ENCODE measurements at regions not wholly inside any gene's neighbourhood (a gene's known extent, or its start where the extent isn't known, plus 50 kb on each side); places are given as distances from the start of the nearest gene placed in this dataset.

DNA sequence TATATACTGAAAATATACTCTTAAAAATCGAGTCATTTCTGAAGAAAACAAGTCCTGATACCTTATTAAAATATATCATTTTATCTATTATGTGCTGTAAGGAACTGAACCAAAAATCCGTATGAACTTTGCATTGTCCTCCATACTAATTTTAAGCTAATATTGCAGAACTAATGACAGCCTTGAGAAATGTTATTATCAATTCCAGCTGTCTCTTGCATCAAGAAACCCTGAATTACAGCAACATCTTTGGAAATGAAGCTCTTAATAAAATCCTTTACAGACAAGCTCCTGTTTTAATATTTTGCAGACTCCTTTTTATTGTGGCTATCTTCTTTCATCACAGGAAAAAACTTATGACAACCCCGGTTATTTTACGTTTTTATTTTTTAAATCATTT lies 1335.3 kb downstream of the EFNB2 start:
- H3K27me3 Mint-ChIP-seq (ENCODE audit: low read depth), result no peaks in the 10 kb centered on the region
- TF ChIP-seq, protein P1, sequence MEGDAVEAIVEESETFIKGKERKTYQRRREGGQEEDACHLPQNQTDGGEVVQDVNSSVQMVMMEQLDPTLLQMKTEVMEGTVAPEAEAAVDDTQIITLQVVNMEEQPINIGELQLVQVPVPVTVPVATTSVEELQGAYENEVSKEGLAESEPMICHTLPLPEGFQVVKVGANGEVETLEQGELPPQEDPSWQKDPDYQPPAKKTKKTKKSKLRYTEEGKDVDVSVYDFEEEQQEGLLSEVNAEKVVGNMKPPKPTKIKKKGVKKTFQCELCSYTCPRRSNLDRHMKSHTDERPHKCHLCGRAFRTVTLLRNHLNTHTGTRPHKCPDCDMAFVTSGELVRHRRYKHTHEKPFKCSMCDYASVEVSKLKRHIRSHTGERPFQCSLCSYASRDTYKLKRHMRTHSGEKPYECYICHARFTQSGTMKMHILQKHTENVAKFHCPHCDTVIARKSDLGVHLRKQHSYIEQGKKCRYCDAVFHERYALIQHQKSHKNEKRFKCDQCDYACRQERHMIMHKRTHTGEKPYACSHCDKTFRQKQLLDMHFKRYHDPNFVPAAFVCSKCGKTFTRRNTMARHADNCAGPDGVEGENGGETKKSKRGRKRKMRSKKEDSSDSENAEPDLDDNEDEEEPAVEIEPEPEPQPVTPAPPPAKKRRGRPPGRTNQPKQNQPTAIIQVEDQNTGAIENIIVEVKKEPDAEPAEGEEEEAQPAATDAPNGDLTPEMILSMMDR (IDR thresholded peaks at IDR 0.05; ENCODE audit: unreplicated experiment in 3 of 3), result no peak
- no peak overlapping the region for H3K4me3 Mint-ChIP-seq
- no peaks in the 10 kb centered on the region for H3K36me3 Mint-ChIP-seq (ENCODE audit: low read depth)
- H3K27ac Mint-ChIP-seq, result no peak overlapping the region
- H3K9me3 Mint-ChIP-seq, result no peaks in the 10 kb centered on the region
- no peaks in the 10 kb centered on the region for H3K4me1 Mint-ChIP-seq

DNA sequence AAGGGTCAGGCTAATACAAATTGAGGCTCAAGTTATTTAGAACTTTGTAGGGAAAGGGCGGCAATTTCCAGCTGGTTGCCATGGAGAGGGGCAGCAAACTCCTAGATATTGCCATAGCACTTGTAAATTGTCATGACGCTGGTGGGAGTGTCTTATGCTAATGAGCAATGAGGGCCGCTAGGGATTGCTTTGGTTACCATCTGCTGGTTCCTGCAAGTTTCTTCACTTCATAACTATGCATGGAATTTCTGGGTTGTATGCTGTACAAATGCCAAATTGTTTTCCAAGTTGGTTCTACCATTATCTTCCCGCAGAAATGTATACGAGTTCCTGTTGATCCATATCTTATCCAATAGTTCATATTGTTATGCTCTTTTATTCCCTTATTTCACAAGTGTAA lies 1339.4 kb downstream of the EFNB2 start:
- Mint-ChIP-seq H3K9me3 (no peaks in the 10 kb centered on the region), H3K4me3 (no peak overlapping the region), H3K36me3 (ENCODE audit: low read depth) (no peaks in the 10 kb centered on the region), H3K27me3 (ENCODE audit: low read depth) (no peaks in the 10 kb centered on the region), H3K27ac (no peak overlapping the region), H3K4me1 (no peaks in the 10 kb centered on the region)
- TF ChIP-seq, protein P1 (IDR thresholded peaks at IDR 0.05; ENCODE audit: unreplicated experiment in 3 of 3), result no peak

DNA sequence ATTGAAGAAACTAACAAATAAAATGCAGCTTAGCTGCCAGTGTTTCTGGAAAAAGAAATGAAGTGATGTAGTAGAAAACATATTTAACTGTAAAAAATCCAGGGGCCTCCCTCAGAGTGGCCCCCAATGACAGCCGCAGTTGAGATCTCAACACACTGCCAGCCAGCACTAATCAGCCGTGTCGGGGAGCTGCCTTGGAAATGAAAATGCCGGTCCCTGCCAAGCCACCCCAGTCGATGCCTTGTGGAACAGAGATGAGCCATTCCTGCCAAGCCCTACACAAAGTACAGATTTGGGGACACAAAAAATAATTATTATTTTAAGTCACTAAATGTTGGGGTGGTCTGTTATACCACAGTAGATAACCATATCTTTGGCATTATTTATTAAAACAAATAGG lies 1342.4 kb downstream of the EFNB2 start:
- H3K36me3 Mint-ChIP-seq (ENCODE audit: low read depth), result no peaks in the 10 kb centered on the region
- H3K4me3 Mint-ChIP-seq, result no peak overlapping the region
- TF ChIP-seq, protein P1 (IDR thresholded peaks at IDR 0.05; ENCODE audit: unreplicated experiment in 3 of 3), result no peak
- H3K27me3 Mint-ChIP-seq (ENCODE audit: low read depth), result no peaks in the 10 kb centered on the region
- no peaks in the 10 kb centered on the region for H3K4me1 Mint-ChIP-seq
- no peak overlapping the region for H3K27ac Mint-ChIP-seq
- H3K9me3 Mint-ChIP-seq, result no peaks in the 10 kb centered on the region

DNA sequence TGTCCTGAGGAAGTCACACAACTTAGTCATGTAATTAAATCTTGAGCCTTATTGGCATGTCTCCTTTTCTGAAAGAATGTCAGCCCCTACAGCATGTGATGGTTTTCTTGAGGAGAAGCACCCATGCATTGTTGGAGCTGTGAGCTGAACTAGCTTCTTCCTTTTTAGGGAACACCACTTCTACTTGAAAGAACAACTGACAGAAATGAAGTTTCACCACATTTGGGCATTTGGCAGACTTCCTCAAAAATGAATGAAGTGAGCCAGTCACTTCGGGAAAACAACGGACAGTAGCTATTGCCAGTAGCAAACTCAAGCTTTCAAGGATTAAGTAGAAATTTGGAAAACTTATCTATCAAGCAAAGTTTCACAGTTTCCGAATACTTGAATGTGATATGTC lies 1351.3 kb downstream of the EFNB2 start:
- no peaks in the 10 kb centered on the region for H3K9me3 Mint-ChIP-seq
- H3K4me3 Mint-ChIP-seq, result no peak overlapping the region
- TF ChIP-seq, protein P1 (IDR thresholded peaks at IDR 0.05; ENCODE audit: unreplicated experiment in 3 of 3), result no peak
- no peaks in the 10 kb centered on the region for H3K4me1 Mint-ChIP-seq
- no peaks in the 10 kb centered on the region for H3K36me3 Mint-ChIP-seq (ENCODE audit: low read depth)
- no peaks in the 10 kb centered on the region for H3K27me3 Mint-ChIP-seq (ENCODE audit: low read depth)
- H3K27ac Mint-ChIP-seq, result no peak overlapping the region

DNA sequence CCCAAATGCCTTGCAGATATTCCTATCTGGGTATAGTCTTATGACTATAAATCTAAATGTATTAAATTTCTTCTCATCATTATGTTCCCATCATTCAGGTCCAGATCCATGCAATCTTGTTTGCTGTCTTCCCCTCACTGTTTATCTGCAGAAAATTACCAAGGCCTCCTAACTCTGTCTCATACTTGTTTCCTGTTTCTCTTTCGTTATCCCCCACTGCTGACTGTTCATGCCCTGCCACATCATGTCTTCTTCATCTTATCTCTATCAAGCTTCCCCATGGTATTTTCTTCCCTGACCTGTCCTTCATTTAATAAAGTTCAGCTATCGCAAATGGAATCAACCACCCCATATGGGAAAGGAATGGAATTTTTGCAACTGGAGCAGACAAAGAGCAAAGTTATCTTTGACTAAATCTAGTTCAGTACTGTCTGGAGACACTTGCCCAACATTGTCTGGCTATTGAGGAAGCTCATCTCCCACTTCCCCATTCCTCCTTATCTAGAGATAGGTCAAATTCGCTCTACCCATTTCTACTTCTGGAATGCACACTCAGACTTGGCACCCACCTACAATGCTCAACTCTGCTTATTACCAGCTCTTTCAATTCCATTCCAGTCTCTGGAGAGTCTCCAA lies 1358.1 kb downstream of the EFNB2 start:
- H3K9me3 Mint-ChIP-seq, result no peaks in the 10 kb centered on the region
- no peaks in the 10 kb centered on the region for H3K4me1 Mint-ChIP-seq
- no peaks in the 10 kb centered on the region for H3K27me3 Mint-ChIP-seq (ENCODE audit: low read depth)
- H3K27ac Mint-ChIP-seq, result no peak overlapping the region
- TF ChIP-seq, protein P1 (IDR thresholded peaks at IDR 0.05; ENCODE audit: unreplicated experiment in 3 of 3), result no peak
- H3K36me3 Mint-ChIP-seq (ENCODE audit: low read depth), result no peaks in the 10 kb centered on the region
- H3K4me3 Mint-ChIP-seq, result no peak overlapping the region

DNA sequence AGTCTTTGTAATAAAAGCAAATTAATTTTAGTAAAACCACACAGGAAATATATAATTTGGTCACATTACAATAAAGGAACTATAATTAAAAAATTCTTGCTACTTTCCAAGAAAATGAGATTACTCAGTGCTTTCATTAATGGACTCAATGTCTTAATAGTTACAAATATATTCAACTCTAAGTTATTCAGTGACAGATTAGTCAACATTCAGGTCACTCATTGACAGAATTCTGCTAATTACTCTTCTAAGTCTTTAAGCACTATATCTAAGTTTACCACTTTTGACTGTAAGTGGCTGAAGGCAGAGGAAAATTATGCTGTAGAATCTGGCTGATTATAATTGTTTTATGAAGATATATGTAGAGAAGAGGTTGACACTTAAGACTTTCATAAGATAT lies 1365.0 kb downstream of the EFNB2 start:
- TF ChIP-seq, protein P1 (IDR thresholded peaks at IDR 0.05; ENCODE audit: unreplicated experiment in 3 of 3), result no peak
- Mint-ChIP-seq H3K4me3 (no peak overlapping the region), H3K27ac (no peak overlapping the region), H3K4me1 (no peaks in the 10 kb centered on the region), H3K36me3 (ENCODE audit: low read depth) (no peaks in the 10 kb centered on the region), H3K9me3 (no peaks in the 10 kb centered on the region), H3K27me3 (ENCODE audit: low read depth) (no peaks in the 10 kb centered on the region)
